GM12873 (cell line): ENCODE measurements at regions not wholly inside any gene's neighbourhood (a gene's known extent, or its start where the extent isn't known, plus 50 kb on each side); places are given as distances from the start of the nearest gene placed in this dataset.

ENCODE experiments used
- CTCF ChIP-seq: IDR thresholded peaks from 2 replicates; pipeline ENCODE4 v1.5.1; 2012; ENCODE audit warnings: low read depth, mild to moderate bottlenecking, moderate library complexity, low read length, control low read depth; ENCODE audit not compliant: insufficient read depth; ENCODE audit errors: missing control alignments

DNA sequence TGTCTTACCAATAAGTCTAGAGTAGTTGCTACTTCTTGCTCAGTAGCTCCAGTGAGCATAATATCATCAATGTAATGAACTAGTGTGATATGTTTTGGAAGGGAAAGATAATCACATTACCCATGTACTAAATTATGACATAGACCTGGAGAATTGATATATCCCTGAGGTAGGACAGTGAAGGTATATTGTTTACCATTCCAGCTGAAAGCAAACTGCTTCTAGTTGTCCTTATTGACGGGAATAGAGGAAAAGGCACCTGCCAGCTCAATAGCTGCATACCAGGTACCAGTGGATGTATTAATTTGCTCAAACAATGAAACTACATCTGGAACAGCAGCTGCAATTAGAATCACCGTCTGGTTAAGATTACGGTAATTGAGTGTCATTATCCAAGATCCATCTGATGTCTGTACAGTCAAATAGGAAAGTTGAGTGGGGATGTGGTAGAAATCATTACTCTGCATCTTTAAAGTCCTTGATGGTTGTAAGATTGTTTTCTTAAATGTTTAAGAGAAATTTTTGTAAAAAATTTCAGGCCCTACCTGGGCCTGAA, 100.0 kb upstream of the ARHGAP5 start:
- no peak for TF ChIP-seq CTCF

GRCh38 chr14:31978423-31978822, 98.7 kb upstream of the ARHGAP5 start:
- no peak for TF ChIP-seq CTCF

DNA sequence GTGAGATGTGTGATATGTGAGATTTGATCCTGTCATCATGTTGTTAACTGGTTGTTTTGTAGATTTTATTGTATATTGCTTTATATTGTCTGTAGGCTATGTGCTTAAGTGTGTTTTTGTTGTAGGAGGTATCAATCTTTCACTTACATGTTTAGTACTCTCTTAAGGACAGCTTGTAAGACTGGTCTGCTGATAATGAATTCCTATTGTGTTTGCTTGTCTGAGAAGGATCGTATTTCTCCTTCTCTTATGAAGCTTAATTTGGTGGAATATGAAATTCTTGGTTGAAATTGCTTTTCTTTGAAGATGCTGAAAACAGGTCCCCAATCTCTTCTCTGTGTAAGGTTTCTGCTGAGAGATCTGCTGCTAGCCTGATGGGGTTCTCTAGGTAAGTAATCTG, 94.5 kb upstream of the ARHGAP5 start:
- TF ChIP-seq CTCF = no peak

DNA sequence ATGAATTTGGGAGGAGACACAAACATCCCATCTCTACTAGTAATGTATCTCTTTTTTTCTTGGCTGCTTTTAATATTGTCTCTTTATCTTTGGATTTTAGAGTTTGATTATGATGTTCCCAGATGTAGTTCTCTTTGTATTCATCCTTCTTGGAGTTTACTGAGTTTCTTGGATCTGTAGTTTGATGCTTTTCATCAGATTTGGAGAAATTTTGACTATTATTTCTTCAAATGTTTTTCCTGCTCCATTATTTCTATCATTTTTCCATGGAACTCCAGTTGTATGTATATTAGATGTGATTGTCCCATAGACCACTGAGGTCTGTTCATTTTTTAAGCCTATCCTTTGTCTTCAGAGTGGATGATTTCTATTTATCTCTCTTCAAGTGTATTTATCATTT, 90.7 kb upstream of the ARHGAP5 start:
- no peak for TF ChIP-seq CTCF

DNA sequence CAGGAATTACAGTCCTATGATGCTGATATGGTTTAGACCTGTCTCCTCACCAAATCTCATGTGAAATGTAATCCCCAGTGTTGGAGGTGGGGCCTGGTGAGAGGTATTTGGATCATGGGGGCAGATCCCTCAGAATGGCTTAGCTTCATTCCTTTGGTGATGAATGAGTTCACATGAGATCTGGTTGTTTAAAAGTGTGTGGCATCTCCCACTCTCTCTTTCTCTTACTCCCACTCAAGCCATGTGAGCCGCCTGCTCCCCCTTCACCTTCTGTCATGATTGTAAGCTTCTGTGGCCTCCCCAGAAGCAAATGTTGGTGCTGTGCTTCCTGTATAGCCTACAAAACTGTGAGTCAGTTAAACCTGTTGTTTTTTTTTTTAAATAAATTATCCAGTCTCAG, 89.4 kb upstream of the ARHGAP5 start:
- no peak for TF ChIP-seq CTCF

DNA sequence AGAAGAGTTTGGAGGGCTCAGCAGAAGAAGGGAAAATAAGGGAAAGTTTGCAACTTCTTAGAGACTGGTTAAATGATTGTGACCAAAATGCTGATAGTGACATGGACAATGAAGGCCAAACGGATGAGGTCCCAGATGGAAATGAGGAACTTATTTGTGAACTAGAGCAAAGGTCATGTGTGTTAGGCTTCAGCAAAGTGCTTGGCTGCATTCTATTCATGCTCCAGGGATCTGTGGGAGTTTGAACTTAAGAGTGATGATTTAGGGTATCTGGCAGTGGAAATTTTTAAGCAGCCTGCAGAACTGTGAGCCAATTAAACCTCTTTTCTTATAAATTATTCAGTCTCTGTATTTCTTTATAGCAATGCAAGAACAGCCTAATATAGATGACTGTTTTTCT, 88.9 kb upstream of the ARHGAP5 start:
- no peak for TF ChIP-seq CTCF

- TF ChIP-seq CTCF = no peak
Observed at GRCh38 chr14:31990183-31990857, 86.8 kb upstream of the ARHGAP5 start.
